HepG2 (cell line): ENCODE measurements at regions not wholly inside any gene's neighbourhood (a gene's known extent, or its start where the extent isn't known, plus 50 kb on each side); places are given as distances from the start of the nearest gene placed in this dataset.

Source experiments
- ATAC-seq: fragments of 200-7000 bp; cut with Tn5 transposase; 3 replicates; pipeline ENCODE4 v1.9.1; 2020; ENCODE audit warnings: mild to moderate bottlenecking, moderate library complexity
- BruUV-seq: library from RNA; stranded (reverse); fragments of 400-500 nt; replicated peaks from 2 replicates; lab custom pipeline; 2021; lab: Mats Ljungman, UMichigan
- CTCF ChIA-PET: fragments of 300-600 bp; formaldehyde crosslinking; extraction: SDS; loops from one replicate; lab custom pipeline; 2021; ENCODE audit warnings: low total read pairs, inconsistent platforms, low intra/inter-chr PET ratio; lab: Yijun Ruan, JAX
- POLR2A ChIA-PET: fragments of 350-600 bp; sonication (Branson Sonifier 250); formaldehyde crosslinking; loops from one replicate; lab custom pipeline; 2020; ENCODE audit warnings: antibody characterized with exemption, inconsistent platforms; lab: Yijun Ruan, JAX
- DNase-seq: peaks from one replicate; pipeline ENCODE4 v3.0.0-alpha.2; 2015; ENCODE audit warnings: low spot score
- FAIRE-seq: peaks from 3 replicates; lab custom pipeline; 2011; peaks lifted over from hg19 to GRCh38; lab: Jason Lieb, UNC
- H2AFZ ChIP-seq: one replicate; pipeline ENCODE4 v1.6.1; 2011; ENCODE audit warnings: low read length, inconsistent platforms
- H3K27ac ChIP-seq: fragments of 300-600 bp; 3 replicates; pipeline ENCODE4 v1.8.0; 2011; ENCODE audit warnings: mixed run types, mild to moderate bottlenecking, mixed read lengths, low read length, inconsistent platforms; ENCODE audit not compliant: insufficient read depth; ENCODE audit errors: extremely low read length
- H3K27me3 ChIP-seq, 2 experiments: fragments of 200-600 bp in 1 of 2; 2 replicates in 1 of 2; 3 replicates in 1 of 2; pipeline versions ENCODE4 v1.6.0 to v1.8.0; 2011; ENCODE audit warnings: low read length in 2 of 2, mild to moderate bottlenecking in 2 of 2, moderate library complexity in 2 of 2, inconsistent platforms in 1 of 2; ENCODE audit not compliant: insufficient read depth in 2 of 2, control insufficient read depth in 1 of 2
- H3K36me3 ChIP-seq, 2 experiments: fragments of 200-600 bp in 1 of 2; replicated peaks in 1 of 2; 2 replicates in 1 of 2; 3 replicates in 1 of 2; pipeline versions ENCODE4 v1.5.1 to v1.8.0; 2011; ENCODE audit warnings: low read length in 2 of 2, inconsistent platforms in 1 of 2; ENCODE audit not compliant: insufficient read depth in 2 of 2, control insufficient read depth in 1 of 2
- H3K4me1 ChIP-seq: 2 replicates; pipeline ENCODE4 v1.5.1; 2012; ENCODE audit warnings: low read length, inconsistent platforms; ENCODE audit not compliant: insufficient read depth
- H3K4me2 ChIP-seq: 2 replicates; pipeline ENCODE4 v1.6.0; 2011; ENCODE audit warnings: low read depth, low read length, inconsistent platforms
- H3K4me3 ChIP-seq, 3 experiments: fragments of 200-600 bp in 1 of 3; sonication (generic), shearing (Covaris generic) in 1 of 3; replicated peaks in 1 of 3; 2 replicates each; pipeline ENCODE4 v1.5.1; 2011 to 2016; ENCODE audit warnings: low read length in 3 of 3, inconsistent platforms in 2 of 3, low read depth in 2 of 3, mild to moderate bottlenecking in 2 of 3, control low read depth in 1 of 3, mixed read lengths in 1 of 3; ENCODE audit not compliant: insufficient read depth in 1 of 3
- H3K79me2 ChIP-seq: one replicate; pipeline ENCODE4 v1.6.1; 2011; ENCODE audit warnings: low read length, inconsistent platforms; ENCODE audit not compliant: insufficient read depth
- H3K9ac ChIP-seq: 2 replicates; pipeline ENCODE4 v1.6.0; 2011; ENCODE audit warnings: mild to moderate bottlenecking, low read depth, low read length, inconsistent platforms; ENCODE audit not compliant: insufficient read depth
- H3K9me3 ChIP-seq: 2 replicates; pipeline ENCODE4 v1.5.1; 2012; ENCODE audit warnings: mild to moderate bottlenecking, low read length
- H4K20me1 ChIP-seq: 2 replicates; pipeline ENCODE4 v1.6.0; 2011; ENCODE audit warnings: inconsistent platforms, mild to moderate bottlenecking, low read length, moderate library complexity; ENCODE audit not compliant: insufficient read depth
- CREM ChIP-seq, 2 experiments: sonication (generic) in 1 of 2; formaldehyde crosslinking in 1 of 2; IDR thresholded peaks; 2 replicates each; pipeline versions ENCODE4 v1.4.0 to v1.6.1; 2016 to 2020; ENCODE audit warnings: antibody characterized with exemption in 1 of 2, mild to moderate bottlenecking in 1 of 2, missing genetic modification reagents in 1 of 2
- HES4 ChIP-seq: sonication (generic); formaldehyde crosslinking; IDR thresholded peaks from 2 replicates; pipeline ENCODE4 v1.9.0; 2021; ENCODE audit warnings: mild to moderate bottlenecking, missing genetic modification reagents, borderline replicate concordance
- HNRNPH1 ChIP-seq: fragments of 200-400 bp; formaldehyde crosslinking; optimal IDR thresholded peaks from 2 replicates; pipeline ENCODE3; 2017; ENCODE audit warnings: mild to moderate bottlenecking, low read depth, low read length
- KDM6A ChIP-seq: IDR thresholded peaks from 2 replicates; pipeline ENCODE4 v1.6.1; 2016; ENCODE audit warnings: low read depth
- MAX ChIP-seq: IDR thresholded peaks from 2 replicates; pipeline ENCODE4 v1.6.1; 2012; ENCODE audit warnings: inconsistent platforms
- PHF21A ChIP-seq: sonication (generic); formaldehyde crosslinking; IDR thresholded peaks from 2 replicates; pipeline ENCODE4 v1.5.0; 2020; ENCODE audit warnings: mild to moderate bottlenecking, missing genetic modification reagents
- RFX3 ChIP-seq: IDR thresholded peaks from 2 replicates; pipeline ENCODE4 v1.6.1; 2016; ENCODE audit warnings: missing biosample characterization, missing genetic modification reagents
- SAP130 ChIP-seq: IDR thresholded peaks from 2 replicates; pipeline ENCODE4 v1.6.1; 2016; ENCODE audit warnings: low read depth
- TARDBP ChIP-seq: sonication (generic); formaldehyde crosslinking; IDR thresholded peaks from 2 replicates; pipeline ENCODE4 v1.8.0; 2022; ENCODE audit warnings: mild to moderate bottlenecking, missing genetic modification reagents
- ZNF143 ChIP-seq: sonication (generic); formaldehyde crosslinking; IDR thresholded peaks from 2 replicates; pipeline ENCODE4 v1.4.0; 2020; ENCODE audit warnings: missing genetic modification reagents
- ZNF20 ChIP-seq: sonication (generic); formaldehyde crosslinking; IDR thresholded peaks from 2 replicates; pipeline ENCODE4 v1.4.0; 2020; ENCODE audit warnings: mild to moderate bottlenecking, moderate library complexity, missing genetic modification reagents
- ZNF232 ChIP-seq: sonication (generic); formaldehyde crosslinking; IDR thresholded peaks from 2 replicates; pipeline ENCODE4 v1.4.0; 2020; ENCODE audit warnings: missing genetic modification reagents, borderline replicate concordance
- ZNF253 ChIP-seq: sonication (generic); formaldehyde crosslinking; IDR thresholded peaks from 2 replicates; pipeline ENCODE4 v1.8.0; 2022; ENCODE audit warnings: mild to moderate bottlenecking, missing genetic modification reagents, borderline replicate concordance
- ZNF451 ChIP-seq: sonication (generic); formaldehyde crosslinking; IDR thresholded peaks from 2 replicates; pipeline ENCODE4 v1.5.0; 2020; ENCODE audit warnings: mild to moderate bottlenecking, missing genetic modification reagents
- ZNF572 ChIP-seq: sonication (generic); formaldehyde crosslinking; IDR thresholded peaks from 2 replicates; pipeline ENCODE4 v1.5.1; 2020; ENCODE audit warnings: mild to moderate bottlenecking, missing genetic modification reagents
- ZNF614 ChIP-seq: IDR thresholded peaks from 2 replicates; pipeline ENCODE4 v1.6.1; 2018; ENCODE audit warnings: missing biosample characterization, missing genetic modification reagents, inconsistent platforms, borderline replicate concordance
- ZNF616 ChIP-seq: sonication (generic); formaldehyde crosslinking; IDR thresholded peaks from 2 replicates; pipeline ENCODE4 v1.5.0; 2020; ENCODE audit warnings: low read depth, mild to moderate bottlenecking, missing genetic modification reagents
- ZNF780A ChIP-seq: sonication (generic); formaldehyde crosslinking; IDR thresholded peaks from 2 replicates; pipeline ENCODE4 v1.8.0; 2022; ENCODE audit warnings: mild to moderate bottlenecking, missing genetic modification reagents, moderate library complexity
- ZNF792 ChIP-seq: IDR thresholded peaks from 2 replicates; pipeline ENCODE4 v1.6.1; 2016
- WGBS: methylation state at CpG from one replicate; pipeline ENCODE4 v1.1.6; 2017; ENCODE audit warnings: low lambda C conversion rate; 5-methylcytosine and 5-hydroxymethylcytosine counted together
- in situ Hi-C: cut with HindIII; loops from 2 replicates; pipeline ENCODE4 v1.10.0; 2017; ENCODE audit warnings: low pct_unique_long_range_greater_than_20kb; ENCODE audit not compliant: extremely low pct_ligation_motif_present
- intact Hi-C: fragments of 100-400 bp; cut with micrococcal nuclease; formaldehyde crosslinking; loops from one replicate; pipeline ENCODE4 v1.10.0; 2022; ENCODE audit not compliant: unreplicated experiment
- TF ChIP-seq, protein P1 (sequence below): sonication (generic); formaldehyde crosslinking; conservative IDR thresholded peaks from 2 replicates; pipeline ENCODE4 v1.8.1; 2023; ENCODE audit warnings: missing genetic modification reagents

- no peak for TF ChIP-seq ZNF614 (CRISPR knock-in tag)
Observed at GRCh38 chr4:110821186-110821585, 198.3 kb upstream of the PITX2 start (continued).

- no peak overlapping the region for H3K4me3 ChIP-seq
- no peak overlapping the region for H3K9ac ChIP-seq
- H3K9me3 ChIP-seq, result no peaks in the 10 kb centered on the region
- intact Hi-C loops, result no loop called here
- no peak for TF ChIP-seq ZNF451
- no peak for TF ChIP-seq ZNF792 (CRISPR knock-in tag)
- no peak for TF ChIP-seq ZNF616 (CRISPR knock-in tag)
- no peak for TF ChIP-seq CREM (IDR thresholded peaks at IDR 0.05)
- TF ChIP-seq CREM (CRISPR knock-in tag; IDR thresholded peaks at IDR 0.05), result no peak
- no peak for TF ChIP-seq ZNF572
- TF ChIP-seq HES4 (CRISPR knock-in tag), result no peak
- no peak for TF ChIP-seq TARDBP
- TF ChIP-seq, all 625 proteins: peak for 0
- no peak overlapping the region for H2AFZ ChIP-seq
- no peak overlapping the region for H3K27ac ChIP-seq
- CTCF ChIA-PET, result no interaction called here
- no peaks in the 10 kb centered on the region for H3K27me3 ChIP-seq
- BruUV-seq, result no TSS peak
- H3K36me3 ChIP-seq, result no peaks in the 10 kb centered on the region
- H4K20me1 ChIP-seq, result no peaks in the 10 kb centered on the region
- H3K79me2 ChIP-seq, result no peaks in the 10 kb centered on the region
- ATAC-seq, result no peak
- POLR2A ChIA-PET, result no interaction called here
- H3K4me2 ChIP-seq, result no peak overlapping the region
- in situ Hi-C loops, result no loop called here
- H3K4me1 ChIP-seq, result no peaks in the 10 kb centered on the region
- FAIRE-seq, result no peak
- 18% methylated on average over 3 of the region's 3 CpGs for WGBS
- no peak for DNase-seq
Observed at GRCh38 chr4:110823251-110823650, 200.4 kb upstream of the PITX2 start.

- H3K9ac ChIP-seq, result no peak overlapping the region
- intact Hi-C loops, result no loop called here
- CTCF ChIA-PET, result no interaction called here
- H3K9me3 ChIP-seq, result no peaks in the 10 kb centered on the region
- H4K20me1 ChIP-seq, result no peaks in the 10 kb centered on the region
- DNase-seq (no peak), FAIRE-seq (no peak)
- H3K27me3 ChIP-seq, result no peaks in the 10 kb centered on the region
- no peak overlapping the region for H2AFZ ChIP-seq
- no peak overlapping the region for H3K4me2 ChIP-seq
- no peaks in the 10 kb centered on the region for H3K4me1 ChIP-seq
- POLR2A ChIA-PET, result no interaction called here
- no peak overlapping the region for H3K4me3 ChIP-seq
- no peaks in the 10 kb centered on the region for H3K36me3 ChIP-seq
- in situ Hi-C loops, result no loop called here
- WGBS, result 46% methylated on average over 5 of the region's 5 CpGs
- TF ChIP-seq KDM6A (CRISPR knock-in tag) (no peak), MAX (no peak), ZNF232 (CRISPR knock-in tag) (no peak), ZNF143 (CRISPR knock-in tag) (no peak), RFX3 (CRISPR knock-in tag) (no peak), HNRNPH1 (no peak), ZNF253 (no peak), ZNF20 (CRISPR knock-in tag) (no peak), PHF21A (CRISPR knock-in tag) (no peak), ZNF780A (CRISPR knock-in tag) (no peak), SAP130 (CRISPR knock-in tag) (no peak), CREM (IDR thresholded peaks at IDR 0.05) (no peak), CREM (CRISPR knock-in tag; IDR thresholded peaks at IDR 0.05) (no peak)
- TF ChIP-seq, protein P1, sequence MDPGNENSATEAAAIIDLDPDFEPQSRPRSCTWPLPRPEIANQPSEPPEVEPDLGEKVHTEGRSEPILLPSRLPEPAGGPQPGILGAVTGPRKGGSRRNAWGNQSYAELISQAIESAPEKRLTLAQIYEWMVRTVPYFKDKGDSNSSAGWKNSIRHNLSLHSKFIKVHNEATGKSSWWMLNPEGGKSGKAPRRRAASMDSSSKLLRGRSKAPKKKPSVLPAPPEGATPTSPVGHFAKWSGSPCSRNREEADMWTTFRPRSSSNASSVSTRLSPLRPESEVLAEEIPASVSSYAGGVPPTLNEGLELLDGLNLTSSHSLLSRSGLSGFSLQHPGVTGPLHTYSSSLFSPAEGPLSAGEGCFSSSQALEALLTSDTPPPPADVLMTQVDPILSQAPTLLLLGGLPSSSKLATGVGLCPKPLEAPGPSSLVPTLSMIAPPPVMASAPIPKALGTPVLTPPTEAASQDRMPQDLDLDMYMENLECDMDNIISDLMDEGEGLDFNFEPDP, result no peak
- TF ChIP-seq, all 625 proteins: peak for 0
- Histone ChIP-seq H3K79me2 (no peaks in the 10 kb centered on the region), H3K27ac (no peak overlapping the region)
- no peak for ATAC-seq
- no TSS peak for BruUV-seq
Observed at GRCh38 chr4:110824344-110824743, 201.5 kb upstream of the PITX2 start.
